ENCODE measurements at regions not wholly inside any gene's neighbourhood (a gene's known extent, or its start where the extent isn't known, plus 50 kb on each side); places are given as distances from the start of the nearest gene placed in this dataset.
"Not testable (repeated sequence)": the region's sequence is repeated elsewhere in the genome, so short reads cannot be mapped to it uniquely, and the experiment has no call there.

DNA sequence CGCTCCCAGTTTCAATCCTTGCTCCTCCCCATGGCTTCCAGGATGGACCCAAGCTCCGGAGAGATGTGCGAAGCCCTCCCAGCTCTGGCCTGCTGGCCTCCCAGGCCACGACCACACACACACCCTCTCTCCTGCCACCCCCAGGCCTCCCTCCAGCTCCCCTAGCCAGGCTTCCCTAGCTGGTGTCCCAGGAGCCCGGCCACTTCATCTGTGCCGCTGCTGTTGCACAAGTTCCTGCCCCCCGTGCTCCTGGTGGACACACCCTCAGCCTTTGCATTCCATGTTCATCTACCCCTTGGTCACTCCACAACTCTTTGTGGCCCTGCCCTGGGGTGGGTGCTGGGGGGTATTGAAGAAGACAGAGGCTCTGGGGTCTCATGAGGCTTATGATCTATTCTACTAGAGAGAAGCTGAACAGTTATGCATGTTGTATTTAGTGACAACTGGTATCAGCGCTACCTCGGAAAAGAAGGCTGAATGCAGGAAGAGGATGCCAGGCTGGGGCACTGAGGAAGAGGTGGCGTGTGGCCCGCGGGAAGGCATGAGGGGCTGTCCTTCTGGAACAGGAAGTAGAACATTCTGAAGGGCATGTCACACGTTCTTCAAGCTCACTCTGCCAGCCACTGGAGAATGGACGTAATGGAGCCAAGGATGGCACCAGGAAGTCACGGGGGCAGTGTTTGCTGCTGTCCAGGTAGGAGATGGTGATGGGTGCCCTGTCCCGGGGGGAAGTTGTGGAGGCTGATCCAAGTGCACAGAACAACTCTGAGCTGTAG lies 172.4 kb downstream of the PSMG1 start:
- no peak for DNase-seq (ENCODE audit: low spot score)
- in situ Hi-C loops (cut with HindIII; ENCODE audit: low sequenced_read_pairs) = no loop called here

DNA sequence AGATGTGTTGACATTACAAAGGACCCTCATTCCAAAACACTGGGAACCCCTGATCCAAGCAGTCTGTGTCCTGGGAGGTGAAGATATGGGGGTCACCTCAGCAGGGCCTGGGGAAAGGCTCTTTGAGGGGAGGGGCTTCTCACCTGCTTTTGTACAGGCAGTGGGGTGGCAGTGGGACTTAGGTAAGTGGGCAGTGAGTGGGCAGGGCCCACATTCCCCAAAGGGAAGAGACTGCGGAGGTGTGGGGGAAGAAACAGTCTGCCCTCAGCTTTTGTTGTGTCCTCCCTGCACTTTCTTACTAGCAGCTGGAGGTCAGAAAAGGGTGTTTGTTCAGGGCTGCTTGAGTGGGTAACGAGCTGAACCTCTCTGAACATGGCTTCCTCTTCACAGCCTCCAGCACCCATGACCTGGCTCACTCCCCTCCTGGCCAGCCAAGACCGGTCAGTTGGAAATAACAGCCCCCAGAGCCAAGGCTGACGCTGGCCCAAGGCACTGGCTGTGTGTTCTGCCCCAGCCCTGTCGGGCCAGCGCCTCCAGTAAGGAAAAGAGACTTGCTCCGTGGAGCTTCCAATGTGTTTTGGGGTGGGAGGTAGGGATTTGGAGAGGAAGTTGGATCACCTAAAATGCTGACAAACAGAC lies 173.5 kb downstream of the PSMG1 start:
- in situ Hi-C loops (cut with HindIII; ENCODE audit: low sequenced_read_pairs) = no loop called here
- no peak for DNase-seq (ENCODE audit: low spot score)

DNA sequence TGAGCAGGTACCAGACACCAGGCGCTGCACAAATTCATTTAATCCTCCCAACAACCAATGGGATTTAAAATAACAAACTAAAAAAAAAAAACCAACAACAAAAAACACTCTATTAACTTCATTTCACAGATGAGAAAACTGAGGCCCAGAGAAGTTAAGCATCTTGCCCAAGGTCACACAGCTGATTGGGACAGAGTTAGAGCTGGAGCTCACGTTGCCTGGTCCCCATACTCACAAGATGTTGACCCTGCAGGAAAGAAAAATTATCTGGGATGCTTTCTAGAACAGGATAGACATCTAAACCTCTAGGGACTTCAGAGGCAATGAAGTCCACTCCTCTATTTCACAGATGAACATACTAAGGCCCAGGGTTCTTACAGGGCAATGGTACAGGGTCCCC lies 175.3 kb downstream of the PSMG1 start:
- in situ Hi-C loops (cut with HindIII; ENCODE audit: low sequenced_read_pairs) = no loop called here
- no peak for DNase-seq (ENCODE audit: low spot score)

DNA sequence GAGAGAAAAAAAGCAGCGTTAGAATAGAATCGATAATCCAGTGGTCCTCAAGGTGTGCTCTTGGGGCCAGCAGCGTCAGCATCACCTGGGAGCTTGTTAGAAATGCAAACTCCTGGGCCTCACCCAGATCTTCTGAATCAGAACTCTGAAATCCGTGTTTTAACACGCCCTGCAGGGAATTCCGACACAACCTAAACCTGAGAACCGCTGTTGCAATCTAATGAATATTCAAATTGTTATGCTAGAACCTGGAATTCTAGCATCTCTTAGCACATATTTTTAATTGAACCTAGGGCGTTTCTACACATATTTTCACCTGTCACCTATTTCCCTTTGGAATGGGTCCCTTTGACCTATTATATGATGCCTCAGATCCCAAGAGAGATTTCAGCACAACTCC lies 175.7 kb downstream of the PSMG1 start:
- in situ Hi-C loops (cut with HindIII; ENCODE audit: low sequenced_read_pairs) = no loop called here
- DNase-seq (ENCODE audit: low spot score) = no peak

DNA sequence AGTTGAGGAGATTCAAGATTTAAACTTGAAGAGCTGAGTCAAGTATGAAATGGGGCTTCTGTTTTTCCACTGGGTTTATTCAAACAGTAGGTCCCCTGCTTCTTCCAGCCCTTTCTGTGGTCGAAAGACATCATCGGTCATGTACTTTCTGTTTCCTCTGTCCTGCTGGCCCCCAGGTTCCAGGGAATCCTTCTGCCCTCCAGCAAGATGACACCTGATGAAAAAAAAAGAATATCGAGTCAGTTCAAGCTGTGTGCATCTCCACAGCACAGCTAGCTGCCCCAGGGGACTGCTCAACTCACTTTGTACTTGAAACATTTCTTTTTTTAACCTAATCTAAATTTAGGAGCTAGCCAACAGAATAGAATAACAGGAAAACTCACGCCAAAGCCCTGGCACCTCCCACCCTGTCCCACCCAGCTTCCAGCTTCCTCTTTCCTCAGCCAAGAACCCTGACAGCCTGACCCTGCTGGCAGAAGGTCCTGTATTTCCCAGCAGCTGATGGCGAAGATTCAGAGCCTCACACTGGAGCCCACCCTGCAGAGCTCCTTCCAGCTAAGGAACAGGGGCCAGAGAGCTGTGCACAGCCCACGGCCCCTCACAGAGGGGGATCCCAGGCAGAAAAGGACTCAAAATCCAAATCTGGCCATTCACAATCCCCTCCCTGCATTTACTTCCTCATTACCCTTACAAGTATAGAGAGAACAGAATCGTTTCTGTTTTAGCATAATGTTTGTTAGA lies 176.5 kb downstream of the PSMG1 start:
- no peak for DNase-seq (ENCODE audit: low spot score)
- in situ Hi-C loops (cut with HindIII; ENCODE audit: low sequenced_read_pairs) = no loop called here

DNA sequence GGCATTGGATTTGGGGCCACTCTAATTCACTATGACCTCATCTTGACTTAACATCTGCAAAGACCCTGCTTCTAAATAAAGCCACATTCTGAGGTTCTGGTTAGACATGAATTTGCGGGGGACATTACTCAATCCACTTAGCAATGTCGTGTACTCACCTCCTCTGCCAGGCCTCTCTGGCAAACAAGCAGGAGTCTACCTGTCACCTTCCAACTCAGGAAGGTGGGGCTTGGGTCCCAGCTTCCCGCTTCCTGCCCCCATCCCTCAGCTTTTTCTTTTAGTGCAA lies 177.8 kb downstream of the PSMG1 start:
- no peak for DNase-seq (ENCODE audit: low spot score)
- in situ Hi-C loops (cut with HindIII; ENCODE audit: low sequenced_read_pairs) = no loop called here

DNA sequence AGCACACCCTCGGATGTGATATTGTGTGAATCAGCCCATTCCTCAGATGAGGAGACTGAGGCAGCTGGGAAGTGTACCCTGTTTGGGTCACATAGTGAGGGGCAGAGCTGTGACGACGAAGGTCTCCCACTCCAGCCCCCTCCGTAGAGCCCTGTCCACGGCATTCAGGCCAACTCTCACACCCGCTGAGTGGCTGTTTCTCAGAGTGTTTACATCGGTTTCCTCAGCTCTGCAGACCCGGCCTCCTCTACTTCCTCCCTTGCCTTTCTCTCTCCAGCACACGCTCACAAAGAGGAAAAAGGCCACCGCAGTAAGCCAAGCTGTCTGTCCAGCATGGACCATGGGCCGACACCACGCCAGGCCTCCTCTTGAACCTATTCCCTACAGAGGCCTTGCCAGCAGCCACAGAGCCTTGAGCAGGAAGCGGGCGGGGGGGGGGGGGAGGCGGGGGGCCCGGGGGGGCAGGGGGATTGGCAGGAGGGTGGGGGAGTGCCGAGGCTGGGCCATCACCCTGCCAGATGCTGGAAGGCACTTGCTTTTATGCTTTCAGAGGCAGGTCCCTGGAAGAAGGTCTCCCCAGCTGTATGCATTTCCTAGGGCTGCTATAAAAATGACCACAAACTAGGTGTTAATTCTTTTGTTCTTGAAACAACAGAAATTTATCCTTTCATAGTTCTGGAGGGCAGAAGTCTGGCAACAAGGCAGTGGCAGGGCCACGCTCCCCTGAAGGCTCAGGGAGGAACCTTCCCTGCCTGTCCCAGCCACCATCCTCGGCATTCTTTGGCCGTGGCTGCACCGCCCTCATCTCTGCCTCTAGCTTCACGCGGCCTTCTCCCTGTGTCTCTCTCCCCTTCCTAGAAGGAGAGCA lies 178.4 kb downstream of the PSMG1 start:
- in situ Hi-C loops (cut with HindIII; ENCODE audit: low sequenced_read_pairs) = no loop called here
- DNase-seq (ENCODE audit: low spot score) = no peak

DNA sequence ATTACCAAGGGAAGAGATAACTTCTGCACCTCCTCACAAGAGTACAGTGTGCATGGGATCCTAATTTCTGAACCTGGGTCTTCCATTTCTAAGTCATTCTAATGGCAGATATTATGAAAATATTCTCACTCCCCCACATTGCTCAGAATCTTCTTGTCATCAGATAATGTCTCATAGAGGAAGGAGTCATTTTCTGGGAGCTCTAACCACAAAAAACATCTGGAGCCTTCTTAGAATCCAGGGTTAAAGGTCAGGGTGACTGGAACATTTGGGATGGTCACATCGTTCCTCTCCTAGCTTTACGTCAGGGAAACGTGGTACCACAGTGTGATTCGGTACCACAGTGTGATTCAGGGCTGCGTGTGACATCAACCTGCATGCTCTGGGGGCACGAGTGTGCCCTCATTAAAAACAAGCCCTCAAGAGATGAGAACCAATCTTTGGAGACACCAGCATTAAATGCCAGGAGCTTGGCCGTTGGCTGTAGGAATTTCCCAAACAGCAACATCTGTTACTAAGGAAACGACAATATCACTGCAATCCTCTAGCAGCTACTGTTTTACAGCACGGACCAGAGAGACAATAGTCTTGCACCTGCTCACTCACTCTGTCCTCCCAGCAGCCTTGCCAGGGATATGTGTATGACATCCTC lies 179.1 kb downstream of the PSMG1 start:
- DNase-seq (ENCODE audit: low spot score) = no peak
- in situ Hi-C loops (cut with HindIII; ENCODE audit: low sequenced_read_pairs) = no loop called here

DNA sequence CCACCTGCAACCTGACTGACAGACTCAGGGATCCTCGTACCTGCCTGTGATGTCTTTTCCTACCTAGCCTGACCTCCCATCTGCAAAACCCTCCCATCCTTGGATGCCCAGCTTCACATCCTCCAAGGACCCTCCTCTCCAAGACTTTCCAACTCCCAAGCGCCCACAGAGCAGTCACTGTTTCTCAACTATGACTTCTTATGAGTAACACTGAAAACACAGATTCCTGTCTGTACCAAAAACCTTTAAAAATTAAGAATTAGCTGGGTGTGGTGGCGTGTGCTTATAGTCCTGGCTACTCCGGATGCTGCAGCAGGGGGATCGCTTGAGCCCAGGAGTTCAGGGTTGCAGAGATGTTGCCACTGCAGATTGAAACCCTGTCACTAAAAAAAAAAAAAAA lies 181.9 kb downstream of the PSMG1 start:
- in situ Hi-C loops (cut with HindIII; ENCODE audit: low sequenced_read_pairs) = no loop called here
- DNase-seq (ENCODE audit: low spot score) = no peak

DNA sequence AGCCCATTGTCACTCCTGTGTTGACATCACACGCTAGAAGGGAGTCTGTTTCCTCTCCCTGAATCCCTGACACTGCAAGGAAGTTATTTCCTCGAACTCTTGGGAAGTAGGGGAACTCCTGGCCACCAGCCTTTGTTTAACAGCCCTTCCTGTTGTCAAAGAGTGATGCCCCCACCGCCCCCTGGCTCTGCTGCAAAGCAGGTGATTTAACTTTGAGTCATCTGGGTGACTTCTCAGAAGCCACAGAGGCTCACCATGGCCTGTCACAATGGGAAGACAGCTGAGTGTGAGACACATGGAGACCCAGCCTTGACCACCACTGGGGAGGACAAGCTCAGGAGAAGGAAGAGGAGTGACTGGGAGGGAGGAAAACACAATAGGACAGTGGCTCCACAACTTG lies 182.8 kb downstream of the PSMG1 start:
- no peak for DNase-seq (ENCODE audit: low spot score)
- in situ Hi-C loops (cut with HindIII; ENCODE audit: low sequenced_read_pairs) = no loop called here

DNA sequence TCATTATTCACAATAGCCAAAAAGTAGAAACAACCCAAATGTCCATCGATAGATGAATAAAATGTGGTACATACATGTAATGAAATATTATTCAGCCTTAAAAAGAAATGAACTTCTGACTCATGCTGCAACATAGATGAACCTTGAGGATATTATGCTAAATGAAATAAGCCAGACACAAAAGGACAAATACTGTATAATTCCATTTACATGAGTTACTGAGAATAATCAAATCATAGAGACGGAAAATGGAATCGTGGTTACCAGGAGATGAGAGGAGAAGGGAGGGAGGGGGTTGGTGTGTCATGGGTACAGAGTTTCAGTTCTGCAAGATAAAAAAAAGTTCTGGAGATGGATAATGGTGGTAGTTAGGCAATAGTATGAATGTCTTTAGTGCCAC lies 184.1 kb downstream of the PSMG1 start:
- DNase-seq (ENCODE audit: low spot score) = no peak
- in situ Hi-C loops (cut with HindIII; ENCODE audit: low sequenced_read_pairs) = no loop called here

DNA sequence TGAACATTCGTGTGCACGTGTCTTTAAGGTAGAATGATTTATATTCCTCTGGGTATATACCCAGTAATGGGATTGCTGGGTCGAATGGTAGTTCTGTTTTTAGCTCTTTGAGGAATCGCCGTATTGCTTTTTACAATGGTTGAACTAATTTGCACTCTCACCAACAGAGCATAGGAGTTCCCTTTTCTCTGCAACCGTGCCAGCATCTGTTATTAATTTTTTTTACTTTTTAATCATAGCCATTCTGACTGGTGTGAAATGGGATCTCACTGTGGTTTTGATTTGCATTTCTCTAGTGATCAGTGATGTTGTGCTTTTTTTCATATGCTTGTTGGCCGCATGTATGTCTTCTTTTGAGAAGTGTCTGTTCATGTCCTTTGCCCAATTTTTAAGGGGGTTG lies 185.0 kb downstream of the PSMG1 start:
- DNase-seq (ENCODE audit: low spot score); in situ Hi-C loops (cut with HindIII; ENCODE audit: low sequenced_read_pairs): not testable (repeated sequence)

DNA sequence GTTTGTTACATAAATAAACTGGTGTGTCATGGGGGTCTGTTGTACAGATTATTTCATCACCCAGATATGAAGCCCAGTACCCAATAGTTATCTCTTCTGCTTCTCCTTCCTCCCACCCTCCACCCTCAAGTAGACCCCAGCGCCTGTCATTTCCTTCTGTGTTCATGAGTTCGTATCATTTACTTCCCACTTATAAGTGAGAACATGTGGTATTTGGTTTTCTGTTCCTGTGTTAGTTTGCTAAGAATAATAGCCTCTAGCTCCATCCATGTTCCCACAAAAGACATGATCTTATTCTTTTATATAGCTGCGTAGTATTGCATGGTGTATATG lies 185.4 kb downstream of the PSMG1 start:
- in situ Hi-C loops (cut with HindIII; ENCODE audit: low sequenced_read_pairs); DNase-seq (ENCODE audit: low spot score): not testable (repeated sequence)

DNA sequence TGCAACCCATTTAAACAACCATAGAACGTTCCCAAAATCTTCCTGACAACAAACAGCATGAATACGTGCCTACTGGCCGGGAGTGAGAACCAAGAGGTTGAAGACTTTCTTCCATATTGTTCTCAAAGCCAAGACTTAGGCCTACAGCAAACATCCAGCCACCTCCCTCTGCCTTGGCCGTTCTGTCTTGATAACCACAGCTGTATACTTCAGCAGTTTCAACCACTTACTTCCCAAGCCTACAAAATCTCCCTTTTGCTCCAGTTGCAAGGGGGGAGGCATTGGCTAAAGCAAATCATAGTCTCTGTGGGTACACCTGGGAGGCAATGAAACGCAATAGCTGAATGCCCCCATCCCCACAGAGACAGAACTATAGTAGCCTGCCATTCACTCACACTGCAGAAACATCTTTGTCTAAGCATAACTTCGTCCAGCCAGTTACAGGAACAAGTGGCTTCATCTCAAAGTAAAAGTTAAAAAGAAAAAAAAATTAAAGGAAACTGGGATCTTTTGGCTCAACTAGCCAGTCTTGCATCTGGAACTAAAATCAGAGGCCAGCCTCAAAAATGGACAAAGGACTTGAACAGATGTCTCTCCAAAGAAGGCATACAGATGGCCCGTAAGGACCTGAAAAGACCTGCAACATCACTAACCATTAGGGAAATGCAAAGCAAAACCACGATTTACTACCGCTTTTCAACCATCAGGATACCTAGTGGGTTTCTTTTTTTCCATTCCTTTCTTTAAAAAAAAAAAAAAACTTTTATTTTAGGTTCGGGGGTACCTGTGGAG lies 186.0 kb downstream of the PSMG1 start:
- DNase-seq (ENCODE audit: low spot score) = no peak
- in situ Hi-C loops (cut with HindIII; ENCODE audit: low sequenced_read_pairs) = no loop called here

DNA sequence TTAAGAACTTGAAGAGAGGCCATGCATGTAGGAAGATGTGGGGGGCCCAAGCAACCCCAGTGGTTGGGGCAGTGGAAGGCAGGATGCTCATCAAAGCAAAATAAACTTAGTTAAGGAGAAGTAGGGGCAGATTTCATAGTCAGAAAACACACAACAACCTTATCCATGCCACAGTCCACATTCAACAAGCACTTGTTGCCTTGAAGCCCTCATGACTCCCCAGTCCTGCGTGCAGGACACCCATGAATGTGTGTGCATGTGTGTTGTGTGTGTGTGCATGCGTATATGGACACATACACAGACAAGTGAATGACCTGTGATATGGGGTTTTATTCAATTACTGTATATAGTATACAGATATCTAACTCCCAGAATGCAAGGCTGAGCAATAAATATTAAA lies 186.9 kb downstream of the PSMG1 start:
- in situ Hi-C loops (cut with HindIII; ENCODE audit: low sequenced_read_pairs) = no loop called here
- DNase-seq (ENCODE audit: low spot score) = no peak

DNA sequence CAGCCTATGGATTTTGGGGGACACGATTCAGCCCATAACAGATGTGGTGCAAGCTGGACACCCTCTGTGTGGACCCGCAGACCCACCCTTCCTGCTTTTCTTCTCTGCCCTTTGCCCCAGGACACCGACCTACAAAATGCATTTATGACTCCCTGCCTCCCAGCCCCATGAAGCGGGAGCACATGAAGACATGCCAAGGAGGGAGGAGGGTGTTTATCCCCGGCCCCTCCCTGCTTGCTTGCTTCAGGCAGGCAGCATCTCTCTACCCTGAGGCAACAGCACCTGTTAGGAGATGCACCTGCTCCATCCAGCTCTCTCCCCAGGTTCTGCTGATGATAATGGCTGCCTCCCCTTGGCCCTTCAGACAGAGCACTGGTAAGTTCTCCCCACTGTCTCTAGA lies 187.5 kb downstream of the PSMG1 start:
- in situ Hi-C loops (cut with HindIII; ENCODE audit: low sequenced_read_pairs) = no loop called here
- no peak for DNase-seq (ENCODE audit: low spot score)

DNA sequence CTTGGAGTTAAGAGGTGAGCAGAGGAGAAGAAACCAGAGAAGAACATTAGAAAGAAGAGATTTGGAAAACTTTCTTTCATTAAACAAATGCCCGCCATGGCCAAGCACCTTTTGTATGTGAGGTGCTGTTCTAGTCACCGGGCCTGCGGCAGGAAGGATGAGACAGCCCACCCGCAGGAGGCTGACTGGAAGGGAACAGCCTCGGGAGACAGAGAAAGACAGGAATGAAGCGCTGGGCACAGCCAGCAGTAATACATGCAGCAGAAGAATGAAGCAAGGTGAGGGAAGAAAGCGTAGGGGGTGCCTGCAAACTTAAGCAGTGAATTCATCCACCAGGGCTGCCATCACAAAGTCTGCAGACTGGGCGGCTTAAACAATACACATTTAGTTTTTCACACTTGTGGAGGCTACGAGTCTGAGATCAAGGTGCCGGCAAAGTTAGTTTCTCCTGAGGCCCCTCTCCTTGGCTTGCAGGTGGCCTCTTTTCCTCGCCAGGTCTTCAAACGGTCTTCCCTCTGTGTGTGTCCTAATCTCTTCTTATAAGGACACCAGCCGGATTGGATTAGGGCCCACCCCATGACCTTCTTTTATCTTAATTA lies 188.1 kb downstream of the PSMG1 start:
- DNase-seq (ENCODE audit: low spot score) = no peak
- in situ Hi-C loops (cut with HindIII; ENCODE audit: low sequenced_read_pairs) = no loop called here

DNA sequence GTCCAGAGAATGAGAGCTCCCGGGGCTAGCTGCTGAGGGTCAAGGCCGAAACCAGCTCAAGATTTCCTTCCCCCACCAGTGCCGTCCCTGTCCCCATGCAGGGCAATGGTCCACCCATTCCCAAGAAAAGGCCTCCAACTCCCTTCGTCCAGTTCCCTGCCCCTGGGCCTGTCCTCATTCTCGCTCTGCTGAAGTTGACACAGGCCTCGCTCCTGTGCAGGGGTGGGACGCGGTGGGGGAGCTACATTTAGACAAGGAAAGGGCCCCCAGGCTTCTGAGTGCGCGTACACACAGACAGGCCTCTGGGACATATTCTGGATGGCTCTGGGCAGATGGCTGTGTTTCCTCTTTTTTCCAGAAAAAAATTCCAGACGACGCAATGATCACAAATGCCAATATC lies 188.3 kb downstream of the ETS2 start:
- DNase-seq (ENCODE audit: low spot score) = no peak
- in situ Hi-C loops (cut with HindIII; ENCODE audit: low sequenced_read_pairs) = no loop called here
